ENCODE measurements at regions not wholly inside any gene's neighbourhood (a gene's known extent, or its start where the extent isn't known, plus 50 kb on each side); places are given as distances from the start of the nearest gene placed in this dataset.

DNA sequence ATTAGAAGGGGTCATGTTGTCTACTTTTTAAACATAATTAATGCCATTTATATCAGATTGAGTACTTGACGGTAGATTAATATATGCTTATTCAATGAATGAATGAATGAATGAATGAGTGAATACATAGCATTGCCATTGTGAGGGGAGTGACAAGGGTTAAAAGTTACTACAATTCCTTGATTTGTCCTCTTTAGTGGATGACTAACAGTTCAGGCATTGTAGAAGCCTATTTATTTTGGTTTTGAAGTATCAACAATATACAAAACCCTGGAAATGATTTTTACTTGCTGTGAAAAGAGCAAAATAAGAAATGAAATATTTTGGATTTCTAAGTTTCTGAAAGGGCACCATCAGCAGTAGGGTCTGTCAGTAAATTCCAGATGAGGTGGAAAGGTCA, 122.7 kb downstream of the CYSLTR2 start:
- Mint-ChIP-seq H3K36me3 (peaks cover 0 to 3% of the 10 kb centered on the region in 2 donors), H3K9me3 (peaks cover 2 to 26% (median 21%) of the 10 kb centered on the region in 8 donors), H3K27me3 (peaks cover 2 to 8% of the 10 kb centered on the region in 2 donors), H3K27ac (no peak overlapping the region), H3K4me3 (no peak overlapping the region), H3K4me1 (peaks cover 0 to 10% (median 0%) of the 10 kb centered on the region in 4 donors)
- intact Hi-C loops (cut with micrococcal nuclease), result no loop called here
- H3K27ac ChIP-seq (ENCODE audit: low read depth, low read length), result no peak overlapping the region
- H3K36me3 ChIP-seq (ENCODE audit: insufficient read depth, low read length), result no peaks in the 10 kb centered on the region
- H3K4me1 ChIP-seq (ENCODE audit: insufficient read depth, low read length), result no peaks in the 10 kb centered on the region
- H3K27me3 ChIP-seq (ENCODE audit: insufficient read depth, low read length), result no peaks in the 10 kb centered on the region
- ChIA-PET POLR2A (ENCODE audit: partially characterized antibody) (no interaction called here), CTCF (ENCODE audit: partially characterized antibody) (interaction anchor here (1.4 to 2.2 kb wide), 2 partner anchors 45 to 443 kb away, joined by 3 to 5 read pairs; no protein-coding TSS in a partner anchor)
- no peaks in the 10 kb centered on the region for H3K9me3 ChIP-seq (ENCODE audit: control insufficient read depth in 1 of 2, low read length in 2 of 2)
- no peak overlapping the region for H3K4me3 ChIP-seq (ENCODE audit: low read length in 2 of 2)
- no peak for DNase-seq

GRCh38 chr13:48778610-48779009, 124.9 kb downstream of the CYSLTR2 start:
- Histone ChIP-seq H3K27me3 (ENCODE audit: insufficient read depth, low read length) (no peaks in the 10 kb centered on the region), H3K36me3 (ENCODE audit: insufficient read depth, low read length) (no peaks in the 10 kb centered on the region), H3K27ac (ENCODE audit: low read depth, low read length) (no peak overlapping the region), H3K9me3 (ENCODE audit: control insufficient read depth in 1 of 2, low read length in 2 of 2) (no peaks in the 10 kb centered on the region), H3K4me1 (ENCODE audit: insufficient read depth, low read length) (no peaks in the 10 kb centered on the region), H3K4me3 (ENCODE audit: low read length in 2 of 2) (no peak overlapping the region)
- intact Hi-C loops (cut with micrococcal nuclease), result no loop called here
- Mint-ChIP-seq H3K9me3 (peaks cover 2 to 36% (median 28%) of the 10 kb centered on the region in 8 donors), H3K36me3 (peaks cover 0 to 3% of the 10 kb centered on the region in 2 donors), H3K4me1 (peaks cover 0 to under 1% (median 0%) of the 10 kb centered on the region in 4 donors), H3K4me3 (no peak overlapping the region), H3K27me3 (peaks cover 2 to 10% of the 10 kb centered on the region in 2 donors), H3K27ac (peak overlapping the region in 1 of 7 donors; percentile 17)
- no peak for DNase-seq
- ChIA-PET POLR2A (ENCODE audit: partially characterized antibody) (no interaction called here), CTCF (ENCODE audit: partially characterized antibody) (interaction anchor here (1.5 kb wide), 2 partner anchors 10 to 11 kb away, joined by 3 to 4 read pairs; no protein-coding TSS in a partner anchor)

GRCh38 chr13:48780713-48781341, 127.1 kb downstream of the CYSLTR2 start:
- Histone ChIP-seq H3K9me3 (ENCODE audit: control insufficient read depth in 1 of 2, low read length in 2 of 2) (no peaks in the 10 kb centered on the region), H3K27ac (ENCODE audit: low read depth, low read length) (no peak overlapping the region), H3K4me1 (ENCODE audit: insufficient read depth, low read length) (no peaks in the 10 kb centered on the region), H3K27me3 (ENCODE audit: insufficient read depth, low read length) (no peaks in the 10 kb centered on the region), H3K4me3 (ENCODE audit: low read length in 2 of 2) (peak overlapping the region in 1 of 2 donors; percentile 22), H3K36me3 (ENCODE audit: insufficient read depth, low read length) (no peaks in the 10 kb centered on the region)
- no peak for DNase-seq
- H3K27ac Mint-ChIP-seq, result no peak overlapping the region
- H3K27me3 Mint-ChIP-seq, result peaks cover 2 to 6% of the 10 kb centered on the region in 2 donors
- no peaks in the 10 kb centered on the region for H3K4me1 Mint-ChIP-seq
- H3K9me3 Mint-ChIP-seq, result peaks cover 2 to 36% (median 28%) of the 10 kb centered on the region in 8 donors
- intact Hi-C loops (cut with micrococcal nuclease), result no loop called here
- H3K36me3 Mint-ChIP-seq, result peaks cover 0 to 3% of the 10 kb centered on the region in 2 donors
- POLR2A ChIA-PET (ENCODE audit: partially characterized antibody), result no interaction called here
- CTCF ChIA-PET (ENCODE audit: partially characterized antibody), result no interaction called here
- no peak overlapping the region for H3K4me3 Mint-ChIP-seq

- DNase-seq, result no peak
- CTCF ChIA-PET (ENCODE audit: partially characterized antibody), result no interaction called here
- H3K4me1 ChIP-seq (ENCODE audit: insufficient read depth, low read length), result no peaks in the 10 kb centered on the region
- H3K4me1 Mint-ChIP-seq, result no peaks in the 10 kb centered on the region
- no peaks in the 10 kb centered on the region for H3K9me3 ChIP-seq (ENCODE audit: control insufficient read depth in 1 of 2, low read length in 2 of 2)
- POLR2A ChIA-PET (ENCODE audit: partially characterized antibody), result no interaction called here
- intact Hi-C loops (cut with micrococcal nuclease), result no loop called here
- H3K36me3 Mint-ChIP-seq, result peaks cover 0 to 3% of the 10 kb centered on the region in 2 donors
- no peak overlapping the region for H3K4me3 ChIP-seq (ENCODE audit: low read length in 2 of 2)
- H3K27ac Mint-ChIP-seq, result no peak overlapping the region
- H3K4me3 Mint-ChIP-seq, result no peak overlapping the region
- no peaks in the 10 kb centered on the region for H3K36me3 ChIP-seq (ENCODE audit: insufficient read depth, low read length)
- H3K9me3 Mint-ChIP-seq, result peaks cover 2 to 36% (median 28%) of the 10 kb centered on the region in 8 donors
- H3K27ac ChIP-seq (ENCODE audit: low read depth, low read length), result no peak overlapping the region
- peaks cover 2 to 3% of the 10 kb centered on the region in 2 donors for H3K27me3 Mint-ChIP-seq
- no peaks in the 10 kb centered on the region for H3K27me3 ChIP-seq (ENCODE audit: insufficient read depth, low read length)
These were observed 128.7 kb downstream of the CYSLTR2 start for GRCh38 chr13:48782429-48782840.

DNA sequence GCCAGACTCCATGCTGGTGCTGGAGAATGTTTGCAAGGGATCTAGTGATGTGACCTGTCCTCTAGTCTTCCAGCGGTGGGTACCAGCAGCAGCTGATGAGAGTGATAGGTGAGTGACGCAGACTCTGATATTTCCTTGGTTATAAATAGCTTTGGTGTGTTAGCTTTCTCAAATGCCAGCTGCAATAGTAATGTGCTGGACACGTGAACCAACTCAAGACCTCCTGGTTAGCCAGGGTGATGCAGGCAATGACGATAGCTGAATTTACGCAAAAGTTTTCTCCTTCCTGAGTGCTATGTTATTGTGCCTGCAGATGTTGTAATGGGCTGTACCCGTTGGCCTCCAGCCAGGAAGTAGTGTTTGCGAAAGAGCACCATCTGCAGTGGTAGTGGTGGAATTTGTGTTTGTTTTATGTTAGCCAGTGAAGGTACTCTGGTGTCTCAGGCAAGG, 129.5 kb downstream of the CYSLTR2 start:
- Mint-ChIP-seq H3K4me1 (no peaks in the 10 kb centered on the region), H3K9me3 (peaks cover 2 to 36% (median 28%) of the 10 kb centered on the region in 8 donors), H3K27me3 (peaks cover 2 to 3% of the 10 kb centered on the region in 2 donors), H3K27ac (no peak overlapping the region), H3K4me3 (no peak overlapping the region), H3K36me3 (peaks cover 0 to 3% of the 10 kb centered on the region in 2 donors)
- intact Hi-C loops (cut with micrococcal nuclease), result no loop called here
- Histone ChIP-seq H3K9me3 (ENCODE audit: control insufficient read depth in 1 of 2, low read length in 2 of 2) (no peaks in the 10 kb centered on the region), H3K27me3 (ENCODE audit: insufficient read depth, low read length) (no peaks in the 10 kb centered on the region), H3K27ac (ENCODE audit: low read depth, low read length) (no peak overlapping the region), H3K4me3 (ENCODE audit: low read length in 2 of 2) (no peak overlapping the region), H3K36me3 (ENCODE audit: insufficient read depth, low read length) (no peaks in the 10 kb centered on the region), H3K4me1 (ENCODE audit: insufficient read depth, low read length) (no peaks in the 10 kb centered on the region)
- DNase-seq, result no peak
- ChIA-PET POLR2A (ENCODE audit: partially characterized antibody) (interaction anchor here (0.5 kb wide), 1 partner anchor 11 kb away, joined by 3 read pairs; no protein-coding TSS in a partner anchor), CTCF (ENCODE audit: partially characterized antibody) (interaction anchor here (0.8 kb wide), 1 partner anchor 14 kb away, joined by 4 read pairs; no protein-coding TSS in a partner anchor)

GRCh38 chr13:48783695-48784230, 130.0 kb downstream of the CYSLTR2 start:
- peaks cover under 1 to 3% of the 10 kb centered on the region in 2 donors for H3K27me3 Mint-ChIP-seq
- CTCF ChIA-PET (ENCODE audit: partially characterized antibody), result interaction anchor here (0.8 kb wide), 1 partner anchor 15 kb away, joined by 4 read pairs; no protein-coding TSS in a partner anchor
- no peak overlapping the region for H3K27ac ChIP-seq (ENCODE audit: low read depth, low read length)
- no peaks in the 10 kb centered on the region for H3K36me3 ChIP-seq (ENCODE audit: insufficient read depth, low read length)
- H3K27me3 ChIP-seq (ENCODE audit: insufficient read depth, low read length), result no peaks in the 10 kb centered on the region
- intact Hi-C loops (cut with micrococcal nuclease), result no loop called here
- no peaks in the 10 kb centered on the region for H3K4me1 Mint-ChIP-seq
- DNase-seq, result no peak
- H3K4me1 ChIP-seq (ENCODE audit: insufficient read depth, low read length), result no peaks in the 10 kb centered on the region
- H3K27ac Mint-ChIP-seq, result no peak overlapping the region
- H3K4me3 ChIP-seq (ENCODE audit: low read length in 2 of 2), result no peak overlapping the region
- no peak overlapping the region for H3K4me3 Mint-ChIP-seq
- peaks cover 2 to 36% (median 28%) of the 10 kb centered on the region in 8 donors for H3K9me3 Mint-ChIP-seq
- H3K36me3 Mint-ChIP-seq, result peaks cover 0 to 3% of the 10 kb centered on the region in 2 donors
- POLR2A ChIA-PET (ENCODE audit: partially characterized antibody), result interaction anchor here (0.5 kb wide), 1 partner anchor 11 kb away, joined by 3 read pairs; no protein-coding TSS in a partner anchor
- H3K9me3 ChIP-seq (ENCODE audit: control insufficient read depth in 1 of 2, low read length in 2 of 2), result no peaks in the 10 kb centered on the region

DNA sequence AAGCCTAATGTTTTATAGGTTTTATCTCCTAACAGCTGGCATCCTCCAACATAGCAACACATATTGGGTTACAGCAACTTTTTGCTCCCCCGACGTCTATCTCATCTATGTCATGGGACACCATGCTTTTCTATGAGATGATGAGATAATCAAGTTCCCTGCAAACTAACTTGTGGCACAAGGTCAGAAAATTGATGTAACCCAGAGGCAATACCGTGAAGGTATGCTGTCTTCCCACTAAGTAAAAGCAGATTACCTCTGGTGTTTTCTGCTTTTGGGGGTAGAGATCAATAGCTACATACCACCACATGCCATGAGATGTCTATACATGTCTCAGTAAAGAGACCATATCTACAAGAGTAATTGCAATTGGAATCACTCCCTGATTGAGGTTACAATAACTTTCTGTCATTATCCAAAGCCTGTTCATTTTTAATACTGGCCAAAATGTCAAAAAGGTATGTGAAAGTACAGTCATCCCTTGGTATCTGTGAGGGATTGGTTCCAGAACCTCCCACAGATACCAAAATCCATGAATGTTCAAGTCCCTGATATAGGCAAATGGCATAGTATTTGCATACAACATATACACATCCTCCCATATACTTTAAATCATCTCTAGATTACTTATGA, 131.3 kb downstream of the CYSLTR2 start:
- CTCF ChIA-PET (ENCODE audit: partially characterized antibody), result no interaction called here
- H3K27ac Mint-ChIP-seq, result no peak overlapping the region
- H3K4me1 ChIP-seq (ENCODE audit: insufficient read depth, low read length), result no peaks in the 10 kb centered on the region
- POLR2A ChIA-PET (ENCODE audit: partially characterized antibody), result no interaction called here
- H3K9me3 Mint-ChIP-seq, result peaks cover 0 to 25% (median 17%) of the 10 kb centered on the region in 8 donors
- peaks cover 0 to 2% of the 10 kb centered on the region in 2 donors for H3K27me3 Mint-ChIP-seq
- no peak overlapping the region for H3K4me3 Mint-ChIP-seq
- no peaks in the 10 kb centered on the region for H3K9me3 ChIP-seq (ENCODE audit: control insufficient read depth in 1 of 2, low read length in 2 of 2)
- intact Hi-C loops (cut with micrococcal nuclease), result no loop called here
- H3K4me1 Mint-ChIP-seq, result no peaks in the 10 kb centered on the region
- no peak overlapping the region for H3K4me3 ChIP-seq (ENCODE audit: low read length in 2 of 2)
- no peaks in the 10 kb centered on the region for H3K27me3 ChIP-seq (ENCODE audit: insufficient read depth, low read length)
- H3K36me3 ChIP-seq (ENCODE audit: insufficient read depth, low read length), result no peaks in the 10 kb centered on the region
- no peak overlapping the region for H3K27ac ChIP-seq (ENCODE audit: low read depth, low read length)
- DNase-seq, result no peak
- H3K36me3 Mint-ChIP-seq, result no peaks in the 10 kb centered on the region
